C4-2B (cell line): ENCODE measurements at regions not wholly inside any gene's neighbourhood (a gene's known extent, or its start where the extent isn't known, plus 50 kb on each side); places are given as distances from the start of the nearest gene placed in this dataset.

Experiments used
- H3K27ac ChIP-seq: fragments of 450-650 bp; 2 replicates; pipeline ENCODE4 v1.5.1; 2017
- CTCF ChIP-seq: fragments of 450-650 bp; conservative IDR thresholded peaks from 2 replicates; pipeline ENCODE4 v1.5.1; 2017; ENCODE audit warnings: mild to moderate bottlenecking
- ZFX ChIP-seq: fragments of 450-650 bp; IDR thresholded peaks from 2 replicates; pipeline ENCODE4 v1.6.1; 2017

GRCh38 chr7:153628406-153628805 lies 423.8 kb upstream of the DPP6 start:
- no peak overlapping the region for H3K27ac ChIP-seq
- TF ChIP-seq CTCF (no peak), ZFX (no peak)

- no peak overlapping the region for H3K27ac ChIP-seq
- TF ChIP-seq CTCF (no peak), ZFX (no peak)
These were observed 423.4 kb upstream of the DPP6 start for GRCh38 chr7:153628825-153629224.

GRCh38 chr7:153638821-153639435 lies 413.3 kb upstream of the DPP6 start:
- no peak for TF ChIP-seq ZFX
- TF ChIP-seq CTCF, result no peak
- no peak overlapping the region for H3K27ac ChIP-seq

GRCh38 chr7:153640586-153640985 lies 411.6 kb upstream of the DPP6 start:
- H3K27ac ChIP-seq, result no peak overlapping the region
- TF ChIP-seq CTCF (no peak), ZFX (no peak)

- no peak overlapping the region for H3K27ac ChIP-seq
- TF ChIP-seq CTCF (no peak), ZFX (no peak)
These were observed 411.0 kb upstream of the DPP6 start for GRCh38 chr7:153641199-153641598.

- H3K27ac ChIP-seq, result no peak overlapping the region
- no peak for TF ChIP-seq CTCF
- TF ChIP-seq ZFX, result no peak
These were observed 409.2 kb upstream of the DPP6 start for GRCh38 chr7:153642989-153643388.

GRCh38 chr7:153657182-153657800 lies 394.9 kb upstream of the DPP6 start:
- no peak overlapping the region for H3K27ac ChIP-seq
- TF ChIP-seq ZFX (no peak), CTCF (no peak)
